H9 (cell line): ENCODE measurements at regions not wholly inside any gene's neighbourhood (a gene's known extent, or its start where the extent isn't known, plus 50 kb on each side); places are given as distances from the start of the nearest gene placed in this dataset.
"Not testable (repeated sequence)": the region's sequence is repeated elsewhere in the genome, so short reads cannot be mapped to it uniquely, and the experiment has no call there.

ENCODE experiments used
- DNase-seq: peaks from one replicate; pipeline ENCODE4 v3.0.0-alpha.2; 2017
- H2AFZ ChIP-seq: one replicate; pipeline ENCODE4 v1.6.1; 2013; ENCODE audit warnings: mild to moderate bottlenecking, low read length, control low read depth, moderate library complexity
- H2AK5ac ChIP-seq: 2 replicates; pipeline ENCODE4 v1.6.1; 2013; ENCODE audit warnings: low read length, control low read depth, mixed read lengths; ENCODE audit not compliant: insufficient read length
- H2BK120ac ChIP-seq: one replicate; pipeline ENCODE4 v1.6.1; 2013; ENCODE audit warnings: low read depth, mild to moderate bottlenecking, low read length, control low read depth, inconsistent platforms; ENCODE audit not compliant: poor library complexity, severe bottlenecking
- H2BK12ac ChIP-seq: 2 replicates; pipeline ENCODE4 v1.6.1; 2013; ENCODE audit warnings: low read length, control low read depth, mixed read lengths, low read depth; ENCODE audit not compliant: insufficient read length
- H2BK15ac ChIP-seq: 2 replicates; pipeline ENCODE4 v1.6.1; 2013; ENCODE audit warnings: low read depth, low read length, control low read depth
- H2BK20ac ChIP-seq: one replicate; pipeline ENCODE4 v1.6.1; 2013; ENCODE audit warnings: low read depth, mild to moderate bottlenecking, low read length, control low read depth, inconsistent platforms; ENCODE audit not compliant: poor library complexity, severe bottlenecking
- H2BK5ac ChIP-seq: 2 replicates; pipeline ENCODE4 v1.6.1; 2013; ENCODE audit warnings: low read length, control low read depth, mixed read lengths; ENCODE audit not compliant: insufficient read length
- H3K14ac ChIP-seq: 2 replicates; pipeline ENCODE4 v1.6.1; 2013; ENCODE audit warnings: low read length, control low read depth; ENCODE audit not compliant: insufficient read depth
- H3K18ac ChIP-seq: 2 replicates; pipeline ENCODE4 v1.6.1; 2013; ENCODE audit warnings: low read depth, mild to moderate bottlenecking, mixed read lengths, low read length, control low read depth; ENCODE audit not compliant: insufficient read length
- H3K23ac ChIP-seq: 2 replicates; pipeline ENCODE4 v1.6.1; 2013; ENCODE audit warnings: low read length, control low read depth, mixed read lengths, low read depth; ENCODE audit not compliant: insufficient read length
- H3K23me2 ChIP-seq: 2 replicates; pipeline ENCODE4 v1.6.1; 2013; ENCODE audit warnings: low read depth, mild to moderate bottlenecking, mixed read lengths, low read length, control low read depth; ENCODE audit not compliant: insufficient read length, poor library complexity, severe bottlenecking
- H3K27ac ChIP-seq: 2 replicates; pipeline ENCODE4 v1.5.1; 2013; ENCODE audit warnings: low read length, control low read depth, mixed read lengths, low read depth; ENCODE audit not compliant: insufficient read length
- H3K27me3 ChIP-seq: 2 replicates; pipeline ENCODE4 v1.6.1; 2013; ENCODE audit warnings: low read length, control low read depth, inconsistent platforms; ENCODE audit not compliant: insufficient read depth
- H3K4ac ChIP-seq: 2 replicates; pipeline ENCODE4 v1.6.1; 2013; ENCODE audit warnings: low read depth, mild to moderate bottlenecking, control low read depth, inconsistent platforms, low read length, moderate library complexity
- H3K4me1 ChIP-seq: 2 replicates; pipeline ENCODE4 v1.6.1; 2013; ENCODE audit warnings: low read length, control low read depth, inconsistent platforms; ENCODE audit not compliant: insufficient read depth
- H3K4me2 ChIP-seq: 2 replicates; pipeline ENCODE4 v1.6.1; 2013; ENCODE audit warnings: low read length, control low read depth, mixed read lengths; ENCODE audit not compliant: insufficient read length, insufficient read depth
- H3K56ac ChIP-seq: 2 replicates; pipeline ENCODE4 v1.6.1; 2013; ENCODE audit warnings: low read depth, mild to moderate bottlenecking, mixed read lengths, low read length, control low read depth; ENCODE audit not compliant: insufficient read length
- H3K79me1 ChIP-seq: 2 replicates; pipeline ENCODE4 v1.6.1; 2013; ENCODE audit warnings: low read depth, mild to moderate bottlenecking, moderate library complexity, low read length, control low read depth, inconsistent platforms; ENCODE audit not compliant: insufficient read depth, poor library complexity, severe bottlenecking
- H3K79me2 ChIP-seq: 2 replicates; pipeline ENCODE4 v1.6.1; 2013; ENCODE audit warnings: low read length, control low read depth, inconsistent platforms; ENCODE audit not compliant: insufficient read depth
- H3K9ac ChIP-seq: 2 replicates; pipeline ENCODE4 v1.6.1; 2013; ENCODE audit warnings: low read length, control low read depth, mixed read lengths; ENCODE audit not compliant: insufficient read length; ENCODE audit errors: extremely low read depth
- H3K9me3 ChIP-seq: one replicate; pipeline ENCODE4 v1.6.1; 2013; ENCODE audit warnings: low read depth, low read length, inconsistent platforms; ENCODE audit not compliant: control insufficient read depth
- H3T11ph ChIP-seq: one replicate; pipeline ENCODE4 v1.6.1; 2013; ENCODE audit warnings: mild to moderate bottlenecking, low read length, control low read depth, inconsistent platforms
- H4K20me1 ChIP-seq: one replicate; pipeline ENCODE4 v1.6.1; 2013; ENCODE audit not compliant: control insufficient read depth, insufficient read length, insufficient read depth
- H4K5ac ChIP-seq: 2 replicates; pipeline ENCODE4 v1.6.1; 2013; ENCODE audit warnings: low read depth, mild to moderate bottlenecking, mixed read lengths, low read length, control low read depth; ENCODE audit not compliant: insufficient read length
- H4K8ac ChIP-seq: replicated peaks from 2 replicates; pipeline ENCODE4 v1.6.1; 2013; ENCODE audit warnings: low read length, control low read depth, mixed read lengths, low read depth; ENCODE audit not compliant: insufficient read length
- H4K91ac ChIP-seq: 2 replicates; pipeline ENCODE4 v1.6.1; 2013; ENCODE audit warnings: low read depth, mild to moderate bottlenecking, moderate library complexity, mixed read lengths, low read length, control low read depth; ENCODE audit not compliant: insufficient read length
- H3K27ac Mint-ChIP-seq, 3 experiments: 2 replicates in 2 of 3; 3 replicates in 1 of 3; pipeline ENCODE4 v1.8.0; 2020 to 2021; ENCODE audit warnings: mixed read lengths in 3 of 3, mild to moderate bottlenecking in 1 of 3, moderate library complexity in 1 of 3
- H3K27me3 Mint-ChIP-seq: 2 replicates; pipeline ENCODE4 v1.8.0; 2021; ENCODE audit warnings: low read depth, mild to moderate bottlenecking, moderate library complexity, mixed read lengths
- H3K36me3 Mint-ChIP-seq, 3 experiments: 2 replicates in 2 of 3; 3 replicates in 1 of 3; pipeline ENCODE4 v1.8.0; 2020 to 2021; ENCODE audit warnings: low read depth in 3 of 3, mixed read lengths in 3 of 3; ENCODE audit not compliant: insufficient read depth in 1 of 3
- H3K4me1 Mint-ChIP-seq, 2 experiments: 2 replicates each; pipeline ENCODE4 v1.8.0; 2020; ENCODE audit warnings: mixed read lengths in 2 of 2
- H3K4me3 Mint-ChIP-seq, 2 experiments: 2 replicates in 1 of 2; 3 replicates in 1 of 2; pipeline ENCODE4 v1.8.0; 2020 to 2021; ENCODE audit warnings: mild to moderate bottlenecking in 2 of 2, mixed read lengths in 2 of 2, moderate library complexity in 1 of 2
- H3K9me3 Mint-ChIP-seq, 2 experiments: 2 replicates in 1 of 2; 3 replicates in 1 of 2; pipeline ENCODE4 v1.8.0; 2020; ENCODE audit warnings: mild to moderate bottlenecking in 2 of 2, mixed read lengths in 2 of 2, moderate library complexity in 1 of 2
- CTCF ChIP-seq: fragments of 200-600 bp; sonication (generic); conservative IDR thresholded peaks from 3 replicates; pipeline ENCODE4 v1.8.0; 2021; ENCODE audit warnings: antibody characterized with exemption, mild to moderate bottlenecking
- WGBS: extraction: QIAGEN DNeasy Blood & Tissue Kit; methylation state at CpG from one replicate; pipeline ENCODE4 v1.1.7; 2013; ENCODE audit warnings: missing lambda C conversion rate, low lambda C conversion rate, mixed read lengths; ENCODE audit not compliant: insufficient read length; ENCODE audit errors: extremely low coverage; 5-methylcytosine and 5-hydroxymethylcytosine counted together

GRCh38 chr9:135192686-135193085 is 105.2 kb downstream of the OLFM1 start:
- no CpG with 5 or more reads among the region's 18 CpGs for WGBS
- Histone ChIP-seq H2BK5ac (no peak overlapping the region), H3K27ac (no peak overlapping the region), H4K91ac (no peak overlapping the region), H3K79me1 (no peaks in the 10 kb centered on the region), H2BK120ac (no peak overlapping the region), H2BK15ac (no peak overlapping the region), H3K27me3 (no peaks in the 10 kb centered on the region), H3K23me2 (no peaks in the 10 kb centered on the region), H2BK12ac (no peak overlapping the region), H3K9ac (no peak overlapping the region), H3K79me2 (no peaks in the 10 kb centered on the region), H3K4me2 (no peak overlapping the region), H2AK5ac (no peak overlapping the region), H3K18ac (no peak overlapping the region), H4K20me1 (no peaks in the 10 kb centered on the region), H3K4ac (no peak overlapping the region), H2AFZ (no peak overlapping the region), H3K4me1 (no peaks in the 10 kb centered on the region), H3K56ac (no peak overlapping the region), H3K23ac (no peak overlapping the region), H3T11ph (no peak overlapping the region), H4K8ac (no peak overlapping the region), H4K5ac (no peak overlapping the region), H2BK20ac (no peak overlapping the region), H3K9me3 (no peaks in the 10 kb centered on the region), H3K14ac (no peak overlapping the region; the same call in 1 of the 2 replicates)
- peaks cover 12% of the 10 kb centered on the region for H3K27me3 Mint-ChIP-seq
- H3K27ac Mint-ChIP-seq, result peak overlapping the region in 1 of 3 experiments; percentile 70; a peak in 1 of 7 replicates
- no peaks in the 10 kb centered on the region; a peak in 1 of 7 replicates for H3K36me3 Mint-ChIP-seq
- no peak for DNase-seq
- no peak overlapping the region for H3K4me3 Mint-ChIP-seq
- H3K9me3 Mint-ChIP-seq, result no peaks in the 10 kb centered on the region; a peak in 1 of 5 replicates
- no peak for TF ChIP-seq CTCF
- peaks cover 13 to 14% of the 10 kb centered on the region in 2 experiments for H3K4me1 Mint-ChIP-seq

- H3K4ac ChIP-seq, H3K18ac ChIP-seq, H3K4me3 Mint-ChIP-seq, H2BK5ac ChIP-seq, H3K9me3 ChIP-seq, DNase-seq, H4K8ac ChIP-seq, H3K56ac ChIP-seq, H2AK5ac ChIP-seq, H3K79me2 ChIP-seq, H4K5ac ChIP-seq, H3K9me3 Mint-ChIP-seq, H2BK15ac ChIP-seq, H3K36me3 Mint-ChIP-seq, H3K4me2 ChIP-seq, H2BK20ac ChIP-seq, H3K23ac ChIP-seq, H3K27me3 ChIP-seq, H3K9ac ChIP-seq, H2AFZ ChIP-seq, H4K20me1 ChIP-seq, H3K79me1 ChIP-seq, H3K27ac ChIP-seq, H3K14ac ChIP-seq, H2BK120ac ChIP-seq, H3T11ph ChIP-seq, H2BK12ac ChIP-seq, H4K91ac ChIP-seq, H3K27ac Mint-ChIP-seq, H3K23me2 ChIP-seq: not testable (repeated sequence)
- WGBS, result no CpG with 5 or more reads among the region's 7 CpGs
- Mint-ChIP-seq H3K4me1 (peaks cover 29 to 30% of the 10 kb centered on the region in 2 experiments), H3K27me3 (peaks cover 34% of the 10 kb centered on the region)
- peaks cover 14% of the 10 kb centered on the region; the same call in 1 of the 2 replicates for H3K4me1 ChIP-seq
These were observed 108.5 kb downstream of the OLFM1 start for GRCh38 chr9:135195975-135196374.
